ENCODE measurements at regions not wholly inside any gene's neighbourhood (a gene's known extent, or its start where the extent isn't known, plus 50 kb on each side); places are given as distances from the start of the nearest gene placed in this dataset.
"Not testable (repeated sequence)": the region's sequence is repeated elsewhere in the genome, so short reads cannot be mapped to it uniquely, and the experiment has no call there.

DNA sequence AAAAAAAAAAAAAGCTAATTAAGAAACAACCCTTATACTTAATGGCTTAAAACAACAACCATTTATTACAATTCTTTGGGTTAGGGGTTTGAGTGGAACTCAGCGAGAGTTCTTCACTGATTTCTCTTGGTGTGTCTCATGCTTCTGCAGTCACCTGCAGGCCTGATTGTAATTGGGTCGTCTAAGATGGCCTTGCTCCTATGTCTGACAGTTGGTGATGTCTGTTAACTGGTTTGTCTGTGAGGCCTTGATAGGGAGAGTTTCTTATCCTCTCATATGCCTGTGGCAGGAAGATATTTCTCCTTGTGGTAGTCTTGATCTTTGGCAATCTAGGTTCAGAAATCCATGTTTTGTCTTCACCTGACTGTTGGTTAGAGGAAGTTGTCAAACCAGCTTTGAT lies 85.2 kb upstream of the NUTM2F start:
- not testable (repeated sequence) for H3K9me2 ChIP-seq (replicated peaks; ENCODE audit: insufficient read depth, low read length); H3K9me3 ChIP-seq (ENCODE audit: low read length); H3K36me3 ChIP-seq (ENCODE audit: insufficient read depth, low read length); H3K9ac ChIP-seq (ENCODE audit: low read length); DNase-seq; H2AFZ ChIP-seq (ENCODE audit: low read length); H3K4me2 ChIP-seq (ENCODE audit: low read depth, low read length, poor library complexity, severe bottlenecking); H3K27ac ChIP-seq (ENCODE audit: low read length); H4K20me1 ChIP-seq (ENCODE audit: insufficient read depth, low read depth, low read length); H3K4me3 ChIP-seq (ENCODE audit: low read length); H3K4me1 ChIP-seq (ENCODE audit: low read length); H3K27me3 ChIP-seq (ENCODE audit: low read length)
- peaks cover 63% of the 10 kb centered on the region for H3K79me2 ChIP-seq (ENCODE audit: low read length)

DNA sequence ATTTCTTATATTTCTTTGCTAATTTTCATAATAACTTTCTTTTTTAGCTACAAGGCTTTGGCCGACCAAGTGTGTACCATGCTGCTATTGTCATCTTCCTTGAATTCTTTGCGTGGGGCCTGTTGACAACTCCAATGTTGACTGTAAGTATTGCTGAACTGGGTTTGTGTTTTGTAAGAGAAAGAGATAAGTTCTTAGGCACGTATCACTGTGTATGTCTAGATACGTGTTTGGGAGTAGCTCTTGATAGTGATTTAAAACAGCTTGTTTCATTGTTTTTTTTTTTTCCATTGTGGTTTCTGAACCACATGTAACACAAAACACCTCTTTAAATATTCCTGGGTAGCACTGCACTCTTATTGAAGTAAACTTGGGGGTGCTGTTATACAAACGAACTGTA lies 86.7 kb upstream of the NUTM2F start:
- not testable (repeated sequence) for H3K4me3 ChIP-seq (ENCODE audit: low read length); H3K27ac ChIP-seq (ENCODE audit: low read length); H4K20me1 ChIP-seq (ENCODE audit: insufficient read depth, low read depth, low read length); H3K9ac ChIP-seq (ENCODE audit: low read length); H2AFZ ChIP-seq (ENCODE audit: low read length); DNase-seq; H3K9me2 ChIP-seq (replicated peaks; ENCODE audit: insufficient read depth, low read length); H3K36me3 ChIP-seq (ENCODE audit: insufficient read depth, low read length); H3K27me3 ChIP-seq (ENCODE audit: low read length); H3K4me2 ChIP-seq (ENCODE audit: low read depth, low read length, poor library complexity, severe bottlenecking); H3K4me1 ChIP-seq (ENCODE audit: low read length); H3K9me3 ChIP-seq (ENCODE audit: low read length)
- peaks cover 56% of the 10 kb centered on the region for H3K79me2 ChIP-seq (ENCODE audit: low read length)

DNA sequence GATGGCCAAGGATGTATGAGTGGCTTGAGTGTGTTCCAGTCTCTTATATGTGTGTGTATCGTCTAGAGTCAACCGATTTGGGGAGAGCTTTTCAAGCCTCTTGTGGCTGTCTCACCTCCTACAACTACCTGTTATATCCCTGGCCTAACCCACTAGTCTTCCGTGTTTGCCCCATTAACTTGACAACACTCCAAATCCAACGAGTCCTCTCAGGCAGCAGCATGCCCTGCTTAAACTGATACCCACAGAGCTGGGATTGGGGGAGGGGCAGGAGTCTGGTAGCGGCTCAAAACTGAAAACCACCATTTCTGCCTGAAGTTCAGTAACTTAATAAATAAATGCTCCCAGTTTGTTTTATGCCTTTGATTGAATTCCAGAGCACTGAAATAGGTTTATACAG lies 91.7 kb upstream of the NUTM2F start:
- not testable (repeated sequence) for H3K27me3 ChIP-seq (ENCODE audit: low read length); DNase-seq; H3K4me3 ChIP-seq (ENCODE audit: low read length); H3K9me3 ChIP-seq (ENCODE audit: low read length); H4K20me1 ChIP-seq (ENCODE audit: insufficient read depth, low read depth, low read length); H2AFZ ChIP-seq (ENCODE audit: low read length); H3K27ac ChIP-seq (ENCODE audit: low read length); H3K9me2 ChIP-seq (replicated peaks; ENCODE audit: insufficient read depth, low read length); H3K4me2 ChIP-seq (ENCODE audit: low read depth, low read length, poor library complexity, severe bottlenecking); H3K9ac ChIP-seq (ENCODE audit: low read length); H3K4me1 ChIP-seq (ENCODE audit: low read length); H3K36me3 ChIP-seq (ENCODE audit: insufficient read depth, low read length)
- peaks cover 38% of the 10 kb centered on the region for H3K79me2 ChIP-seq (ENCODE audit: low read length)

DNA sequence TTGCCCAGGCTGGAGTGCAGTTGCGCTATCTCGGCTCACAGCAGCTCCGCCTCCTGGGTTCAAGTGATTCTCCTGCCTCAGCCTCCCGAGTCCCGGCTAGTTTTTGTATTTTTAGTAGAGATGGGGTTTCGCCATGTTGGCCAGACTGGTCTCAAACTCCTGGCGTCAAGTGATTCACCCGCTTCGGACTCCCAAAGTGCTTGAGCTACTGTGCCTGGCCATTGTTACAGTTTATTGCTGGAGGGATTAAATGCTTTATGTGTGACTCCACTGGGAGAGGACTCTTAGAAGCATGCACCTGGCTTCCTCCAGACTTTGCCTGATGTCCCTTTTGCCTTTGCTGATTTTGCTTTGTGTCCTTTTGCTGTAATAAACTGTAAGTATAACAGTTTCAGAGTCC lies 93.5 kb upstream of the NUTM2F start:
- not testable (repeated sequence) for H3K9me2 ChIP-seq (replicated peaks; ENCODE audit: insufficient read depth, low read length); H3K9me3 ChIP-seq (ENCODE audit: low read length); H4K20me1 ChIP-seq (ENCODE audit: insufficient read depth, low read depth, low read length); H3K4me2 ChIP-seq (ENCODE audit: low read depth, low read length, poor library complexity, severe bottlenecking); H2AFZ ChIP-seq (ENCODE audit: low read length); H3K36me3 ChIP-seq (ENCODE audit: insufficient read depth, low read length); H3K4me1 ChIP-seq (ENCODE audit: low read length); H3K4me3 ChIP-seq (ENCODE audit: low read length); H3K27me3 ChIP-seq (ENCODE audit: low read length); H3K9ac ChIP-seq (ENCODE audit: low read length); DNase-seq; H3K27ac ChIP-seq (ENCODE audit: low read length)
- H3K79me2 ChIP-seq (ENCODE audit: low read length) = peaks cover 39% of the 10 kb centered on the region

DNA sequence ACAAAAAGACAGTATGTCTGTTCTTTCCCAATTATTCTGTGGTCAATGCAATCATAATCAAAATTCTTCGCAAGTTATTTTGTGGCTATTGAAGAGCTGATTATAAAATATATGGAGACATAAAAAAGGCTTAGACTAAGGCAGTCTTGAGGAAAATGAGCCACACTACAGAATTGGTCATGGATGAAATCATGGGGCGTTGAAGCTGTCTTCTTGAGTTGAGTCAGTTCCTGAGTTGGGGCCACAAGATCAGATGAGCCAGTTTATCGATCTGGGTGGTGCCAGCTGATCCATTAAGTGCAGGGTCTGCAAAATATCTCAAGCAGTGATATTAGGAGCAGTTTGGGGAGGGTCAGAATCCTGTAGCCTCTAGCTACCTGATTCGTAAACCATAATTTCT lies 96.9 kb upstream of the NUTM2F start:
- H3K4me2 ChIP-seq (ENCODE audit: low read depth, low read length, poor library complexity, severe bottlenecking); H4K20me1 ChIP-seq (ENCODE audit: insufficient read depth, low read depth, low read length); H3K27ac ChIP-seq (ENCODE audit: low read length); H3K27me3 ChIP-seq (ENCODE audit: low read length); H3K9ac ChIP-seq (ENCODE audit: low read length); H3K4me3 ChIP-seq (ENCODE audit: low read length); DNase-seq; H3K9me2 ChIP-seq (replicated peaks; ENCODE audit: insufficient read depth, low read length); H3K4me1 ChIP-seq (ENCODE audit: low read length); H3K36me3 ChIP-seq (ENCODE audit: insufficient read depth, low read length); H2AFZ ChIP-seq (ENCODE audit: low read length); H3K9me3 ChIP-seq (ENCODE audit: low read length): not testable (repeated sequence)
- peaks cover 34% of the 10 kb centered on the region for H3K79me2 ChIP-seq (ENCODE audit: low read length)

- Histone ChIP-seq H3K4me1 (ENCODE audit: low read length) (peaks cover 19% of the 10 kb centered on the region), H3K36me3 (ENCODE audit: insufficient read depth, low read length) (peaks cover 18% of the 10 kb centered on the region; the same call in 1 of the 2 replicates), H3K79me2 (ENCODE audit: low read length) (peaks cover 48% of the 10 kb centered on the region)
- not testable (repeated sequence) for H3K9ac ChIP-seq (ENCODE audit: low read length); H3K9me3 ChIP-seq (ENCODE audit: low read length); H3K27me3 ChIP-seq (ENCODE audit: low read length); DNase-seq; H3K4me2 ChIP-seq (ENCODE audit: low read depth, low read length, poor library complexity, severe bottlenecking); H3K27ac ChIP-seq (ENCODE audit: low read length); H4K20me1 ChIP-seq (ENCODE audit: insufficient read depth, low read depth, low read length); H2AFZ ChIP-seq (ENCODE audit: low read length); H3K9me2 ChIP-seq (replicated peaks; ENCODE audit: insufficient read depth, low read length); H3K4me3 ChIP-seq (ENCODE audit: low read length)
Observed at GRCh38 chr9:94437128-94437527, 108.7 kb upstream of the NUTM2F start.

DNA sequence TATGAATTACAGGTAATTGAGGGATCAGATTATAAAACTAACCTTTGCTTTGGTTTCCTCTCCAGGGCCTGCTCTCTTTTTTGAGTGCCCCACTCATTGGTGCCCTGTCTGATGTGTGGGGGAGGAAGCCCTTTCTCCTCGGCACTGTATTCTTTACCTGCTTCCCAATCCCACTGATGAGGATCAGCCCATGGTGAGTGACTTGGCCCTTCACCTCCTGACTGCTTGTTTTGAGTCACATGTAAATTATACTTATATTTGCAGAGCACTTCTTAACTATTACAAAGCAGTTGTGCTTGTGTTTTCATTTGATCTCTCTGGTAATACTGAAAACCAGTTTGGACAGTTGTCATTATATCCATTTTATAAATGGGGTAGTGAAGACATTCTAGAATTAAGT lies 109.9 kb upstream of the NUTM2F start:
- not testable (repeated sequence) for H3K27ac ChIP-seq (ENCODE audit: low read length); H3K9me3 ChIP-seq (ENCODE audit: low read length); H3K27me3 ChIP-seq (ENCODE audit: low read length); H3K4me3 ChIP-seq (ENCODE audit: low read length); H2AFZ ChIP-seq (ENCODE audit: low read length); H4K20me1 ChIP-seq (ENCODE audit: insufficient read depth, low read depth, low read length); DNase-seq; H3K9ac ChIP-seq (ENCODE audit: low read length); H3K9me2 ChIP-seq (replicated peaks; ENCODE audit: insufficient read depth, low read length); H3K4me2 ChIP-seq (ENCODE audit: low read depth, low read length, poor library complexity, severe bottlenecking)
- peaks cover 20% of the 10 kb centered on the region; the same call in 1 of the 2 replicates for H3K36me3 ChIP-seq (ENCODE audit: insufficient read depth, low read length)
- peaks cover 58% of the 10 kb centered on the region for H3K79me2 ChIP-seq (ENCODE audit: low read length)
- peaks cover 19% of the 10 kb centered on the region for H3K4me1 ChIP-seq (ENCODE audit: low read length)

DNA sequence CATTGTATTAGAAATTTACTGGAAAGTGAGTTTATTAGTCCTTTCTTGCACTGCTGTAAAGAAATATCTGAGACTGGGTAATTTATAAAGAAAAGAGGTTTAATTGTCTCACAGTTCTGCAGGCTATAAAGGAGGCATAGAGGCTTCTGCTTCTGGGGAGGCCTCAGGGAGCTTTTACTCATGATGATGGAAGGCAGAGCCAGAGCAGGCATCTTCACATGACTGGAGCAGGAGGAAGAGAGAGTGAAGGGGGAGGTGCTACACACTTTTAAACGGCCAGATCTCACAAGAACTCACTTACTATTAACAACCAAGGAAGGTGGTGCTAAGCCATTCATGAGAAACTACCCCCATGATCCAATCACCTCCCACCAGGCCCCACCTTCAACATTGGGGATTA lies 112.7 kb upstream of the NUTM2F start:
- not testable (repeated sequence) for H3K4me1 ChIP-seq (ENCODE audit: low read length); H3K9me2 ChIP-seq (replicated peaks; ENCODE audit: insufficient read depth, low read length)
- peaks cover 20% of the 10 kb centered on the region; the same call in 1 of the 2 replicates for H3K36me3 ChIP-seq (ENCODE audit: insufficient read depth, low read length)

DNA sequence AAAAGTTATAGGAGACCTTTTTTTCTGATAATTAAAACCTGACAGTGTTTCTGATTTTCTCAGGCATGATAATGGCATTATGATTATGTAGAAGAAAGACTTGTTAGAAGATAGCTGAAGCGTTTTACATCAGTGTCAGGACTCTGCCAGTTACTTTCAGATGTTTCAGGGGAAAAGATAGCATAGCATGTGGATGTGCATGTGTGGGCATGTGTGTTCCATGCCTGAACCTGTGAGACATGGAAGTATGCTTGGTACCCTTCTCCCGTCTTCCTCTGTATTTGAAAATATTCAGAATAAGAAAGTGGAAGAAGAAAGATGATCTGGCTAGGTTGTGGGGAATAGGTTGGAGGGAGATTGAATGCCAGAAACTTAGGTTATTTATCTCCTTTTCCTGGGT lies 113.1 kb upstream of the PCAT7 start:
- H3K79me2 ChIP-seq (ENCODE audit: low read length) = peaks cover 70% of the 10 kb centered on the region
- H3K27me3 ChIP-seq (ENCODE audit: low read length) = no peaks in the 10 kb centered on the region
- H3K4me2 ChIP-seq (ENCODE audit: low read depth, low read length, poor library complexity, severe bottlenecking) = no peak overlapping the region
- H4K20me1 ChIP-seq (ENCODE audit: insufficient read depth, low read depth, low read length) = no peaks in the 10 kb centered on the region
- no peaks in the 10 kb centered on the region for H3K9me2 ChIP-seq (replicated peaks; ENCODE audit: insufficient read depth, low read length)
- no peak overlapping the region for H3K4me3 ChIP-seq (ENCODE audit: low read length)
- H2AFZ ChIP-seq (ENCODE audit: low read length) = no peak overlapping the region
- H3K4me1 ChIP-seq (ENCODE audit: low read length) = no peaks in the 10 kb centered on the region
- H3K9ac ChIP-seq (ENCODE audit: low read length) = no peak overlapping the region
- no peak overlapping the region for H3K27ac ChIP-seq (ENCODE audit: low read length)
- DNase-seq = no peak
- H3K36me3 ChIP-seq (ENCODE audit: insufficient read depth, low read length) = peaks cover 22% of the 10 kb centered on the region; the same call in 1 of the 2 replicates
- no peaks in the 10 kb centered on the region for H3K9me3 ChIP-seq (ENCODE audit: low read length)

More for the DNA sequence above, 112.7 kb upstream of the NUTM2F start:
- not testable (repeated sequence) for H3K4me2 ChIP-seq (ENCODE audit: low read depth, low read length, poor library complexity, severe bottlenecking); H3K4me3 ChIP-seq (ENCODE audit: low read length); DNase-seq; H3K27ac ChIP-seq (ENCODE audit: low read length); H3K27me3 ChIP-seq (ENCODE audit: low read length); H2AFZ ChIP-seq (ENCODE audit: low read length); H3K9ac ChIP-seq (ENCODE audit: low read length); H4K20me1 ChIP-seq (ENCODE audit: insufficient read depth, low read depth, low read length); H3K9me3 ChIP-seq (ENCODE audit: low read length)
- peaks cover 66% of the 10 kb centered on the region for H3K79me2 ChIP-seq (ENCODE audit: low read length)

Measured in Karpas-422 (cell line).